Stimulated activated CD4-positive, alpha-beta T cell treated with anti-CD3 and anti-CD28 coated beads, Interleukin-15, amount 100 ng/mL, for 24 hours (primary cell): ENCODE measurements at regions not wholly inside any gene's neighbourhood (a gene's known extent, or its start where the extent isn't known, plus 50 kb on each side); places are given as distances from the start of the nearest gene placed in this dataset.
"Not testable (repeated sequence)": the region's sequence is repeated elsewhere in the genome, so short reads cannot be mapped to it uniquely, and the experiment has no call there.

Source experiments
- DNase-seq: peaks from one replicate; pipeline ENCODE4 v3.0.0-alpha.2; 2020

DNA sequence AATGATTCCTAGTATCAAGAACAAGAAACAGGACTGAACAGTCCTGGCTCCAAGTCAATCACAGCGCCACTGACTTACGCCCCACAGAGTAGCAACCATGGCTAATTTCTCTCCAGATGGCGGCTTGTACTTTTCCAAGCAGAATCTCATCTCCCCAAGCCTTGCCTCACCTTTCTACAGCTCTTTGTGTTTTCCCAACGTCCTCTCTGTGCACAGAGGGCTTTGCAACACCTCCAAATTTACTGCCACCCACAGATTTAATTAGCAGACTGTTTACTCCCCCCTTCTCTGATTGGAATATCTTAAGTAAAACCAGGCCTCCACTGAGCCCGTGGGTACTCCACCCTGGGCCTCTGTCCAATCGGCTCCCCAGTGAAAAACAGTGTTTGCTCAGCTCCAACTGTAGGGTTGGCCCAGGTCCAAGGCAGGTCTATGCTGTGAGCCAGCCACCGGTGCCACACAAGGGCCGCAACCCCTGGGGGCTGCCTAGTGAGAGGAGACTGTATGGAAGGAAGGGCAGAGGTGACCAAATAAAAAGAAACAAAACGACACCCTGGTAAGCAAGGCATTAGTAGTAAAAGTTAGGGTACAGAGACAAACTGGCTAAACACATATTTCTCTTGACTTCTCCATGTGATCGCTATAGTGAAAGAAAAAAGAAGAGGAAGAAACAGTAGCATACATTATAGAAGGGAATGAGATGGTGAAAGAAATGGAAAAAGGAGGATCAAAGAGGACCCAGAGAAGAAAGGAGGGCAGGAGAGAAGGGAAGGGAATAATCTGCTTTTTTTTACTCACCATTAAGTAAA is 128.4 kb upstream of the SOD1 start:
- DNase-seq: no peak

- DNase-seq: no peak
Measured at GRCh38 chr21:31530364-31530763, 129.1 kb upstream of the SOD1 start.

DNA sequence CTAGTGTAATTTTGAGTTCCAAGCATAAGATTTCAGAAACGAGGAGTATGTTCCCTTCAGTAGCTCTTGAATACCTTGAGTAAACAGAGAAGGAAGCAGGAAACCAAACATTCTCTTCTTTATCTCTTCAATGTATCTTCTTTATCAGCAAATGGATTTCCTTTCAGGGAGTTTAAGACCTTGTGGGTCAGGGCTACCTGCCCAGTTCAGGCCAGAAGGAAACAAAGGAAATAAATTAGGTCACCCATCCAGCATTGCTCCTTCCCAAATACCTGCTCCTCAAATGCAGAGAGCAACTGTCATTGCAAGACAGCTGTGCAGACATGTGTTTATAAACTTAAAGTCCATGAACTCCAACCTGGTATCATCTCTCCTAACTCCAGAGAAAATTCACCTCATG is 130.1 kb upstream of the SOD1 start:
- no peak for DNase-seq

- DNase-seq: no peak
Measured at GRCh38 chr21:31526040-31526439, 133.5 kb upstream of the SOD1 start.

DNA sequence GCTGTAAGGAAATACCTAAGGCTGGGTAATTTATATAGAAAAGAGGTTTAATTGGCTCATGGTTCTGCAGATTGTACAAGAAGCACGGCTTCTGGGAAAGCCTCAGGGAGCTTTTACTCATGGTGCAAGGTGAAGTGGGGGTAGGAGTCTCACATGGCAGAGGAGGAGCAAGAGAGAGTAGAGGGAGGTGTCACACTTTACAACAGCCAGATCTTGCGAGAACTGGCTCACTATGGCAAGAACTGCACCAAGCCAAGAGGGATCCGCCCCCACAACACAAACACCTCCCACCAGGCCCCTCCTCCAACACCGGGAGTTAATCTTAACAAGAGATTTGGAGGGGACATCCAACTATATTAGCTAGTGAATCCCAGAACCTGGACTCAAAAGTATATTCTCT is 135.4 kb upstream of the SOD1 start:
- no peak for DNase-seq

- no peak for DNase-seq
Measured at GRCh38 chr21:31521515-31521914, 138.0 kb upstream of the SOD1 start.

DNA sequence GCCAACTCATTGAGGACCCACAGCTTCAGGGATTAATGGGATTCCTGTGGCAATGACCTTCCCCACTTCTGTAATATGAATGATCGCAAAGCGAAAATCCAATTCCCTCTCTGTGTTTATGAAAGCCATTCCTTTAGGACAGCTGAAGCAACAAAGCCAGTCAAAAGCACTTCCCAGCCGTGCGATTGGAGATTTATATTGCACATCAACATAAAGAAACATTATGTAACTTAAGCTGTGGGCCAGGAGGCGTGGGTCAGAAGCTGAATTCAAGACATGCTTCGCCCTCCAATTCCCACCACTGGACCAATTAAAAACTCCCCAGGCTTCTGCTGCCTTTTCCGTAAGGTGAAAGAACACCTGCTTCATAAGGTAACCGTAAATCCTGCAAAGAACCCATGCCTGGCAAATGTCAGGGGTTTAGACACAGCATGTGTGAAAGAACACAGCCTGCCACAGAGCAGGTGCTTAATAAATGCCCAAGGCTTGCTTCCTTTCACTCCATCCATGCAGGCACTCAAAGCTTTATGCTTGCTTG is 138.9 kb upstream of the SOD1 start:
- DNase-seq: no peak

- no peak for DNase-seq
Measured at GRCh38 chr21:31518580-31518979, 140.9 kb upstream of the SOD1 start.

- no peak for DNase-seq
Measured at GRCh38 chr21:31517664-31518414, 141.7 kb upstream of the SOD1 start.

GRCh38 chr21:31515253-31515652 is 144.2 kb upstream of the SOD1 start:
- no peak for DNase-seq

GRCh38 chr21:31514598-31514997 is 144.9 kb upstream of the SOD1 start:
- DNase-seq: no peak

GRCh38 chr21:31513541-31513940 is 146.0 kb upstream of the SOD1 start:
- DNase-seq: not testable (repeated sequence)

DNA sequence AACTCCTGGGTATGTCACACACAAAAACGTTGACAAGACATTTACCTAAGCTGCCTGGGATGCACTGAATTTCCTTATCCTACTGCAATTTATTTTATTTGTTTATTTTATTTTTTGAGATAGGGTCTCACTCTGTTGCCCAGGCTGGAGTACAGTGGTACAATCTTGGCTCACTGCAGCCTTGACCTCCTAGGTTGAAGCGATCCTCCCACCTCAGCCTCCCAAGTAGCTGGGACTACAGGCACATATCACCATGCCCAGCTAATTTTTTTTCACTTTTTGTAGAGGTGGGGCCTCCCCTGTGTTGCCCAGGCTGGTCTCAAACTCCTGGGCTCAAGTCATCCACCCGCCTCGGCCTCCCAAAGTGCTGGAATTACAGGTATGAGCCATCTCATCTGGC is 147.5 kb upstream of the SOD1 start:
- not testable (repeated sequence) for DNase-seq

DNA sequence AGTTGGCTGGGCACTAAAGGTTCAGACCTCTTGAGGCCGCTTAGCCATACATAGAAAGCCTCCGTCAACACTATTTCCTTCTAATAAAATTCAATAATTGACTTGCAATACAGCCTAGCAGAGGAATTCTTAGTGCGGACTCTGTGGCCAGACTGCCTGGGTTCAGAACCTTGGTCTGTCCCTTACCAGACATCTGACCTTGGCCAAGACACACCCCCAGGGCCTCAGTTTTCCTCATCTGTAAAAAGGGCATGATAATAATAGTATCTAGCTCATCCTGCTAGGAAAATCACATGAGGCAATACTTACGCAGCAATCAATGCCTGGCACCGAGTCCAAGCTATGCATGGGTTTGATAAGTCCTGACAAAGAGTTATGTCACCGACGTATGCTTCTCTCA is 148.2 kb upstream of the SOD1 start:
- no peak for DNase-seq

GRCh38 chr21:31509194-31510017 is 150.1 kb upstream of the SOD1 start:
- peak; percentile 92 for DNase-seq

DNA sequence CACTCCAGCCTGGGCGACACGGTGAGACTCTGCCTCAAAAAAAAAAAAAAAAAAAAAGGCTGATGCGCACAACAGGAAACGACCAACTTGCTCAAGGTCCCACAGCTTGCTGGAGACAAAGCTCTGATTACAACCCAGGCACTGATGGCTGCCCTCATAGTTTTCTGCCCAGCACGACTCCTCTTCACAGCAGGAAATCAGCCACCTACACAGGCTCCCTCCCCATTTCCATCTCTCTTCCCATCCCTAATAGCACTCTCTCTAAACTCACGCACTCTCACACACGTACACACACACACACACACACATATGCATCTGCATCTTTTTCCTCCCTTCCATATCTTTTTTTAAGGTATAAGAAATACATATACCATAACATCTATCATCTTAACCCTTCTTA is 153.5 kb upstream of the SOD1 start:
- DNase-seq: no peak

- DNase-seq: no peak
Measured at GRCh38 chr21:31503939-31504338, 155.6 kb upstream of the SOD1 start.

DNA sequence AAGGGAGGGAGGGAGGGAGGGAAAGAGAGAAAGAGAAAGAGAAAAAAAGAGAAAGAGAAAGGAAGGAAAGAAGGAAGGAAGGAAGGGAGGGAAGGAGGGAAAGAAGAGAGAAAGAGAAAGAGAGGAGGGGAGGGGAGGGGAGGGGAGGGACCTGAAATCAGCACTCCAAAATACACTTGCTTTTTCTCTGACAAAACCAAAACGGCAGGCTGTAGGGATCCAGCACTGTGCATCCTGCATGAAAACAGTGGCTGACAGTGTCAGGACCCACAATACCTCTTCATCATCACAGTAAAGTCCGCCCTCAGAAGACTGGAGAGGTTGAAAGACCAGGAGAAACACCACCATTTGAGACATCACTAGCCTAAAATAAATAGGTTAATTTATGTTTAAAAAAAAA is 156.0 kb upstream of the SOD1 start:
- no peak for DNase-seq

GRCh38 chr21:31502537-31503143 is 156.9 kb upstream of the SOD1 start:
- no peak for DNase-seq

- no peak for DNase-seq
Measured at GRCh38 chr21:31501926-31502325, 157.6 kb upstream of the SOD1 start.

- DNase-seq: no peak
Measured at GRCh38 chr21:31500982-31501381, 156.9 kb upstream of the TIAM1 start.

- no peak for DNase-seq
Measured at GRCh38 chr21:31500071-31500470, 156.0 kb upstream of the TIAM1 start.

GRCh38 chr21:31498985-31499384 is 154.9 kb upstream of the TIAM1 start:
- DNase-seq: no peak
